ENCODE measurements at regions not wholly inside any gene's neighbourhood (a gene's known extent, or its start where the extent isn't known, plus 50 kb on each side); places are given as distances from the start of the nearest gene placed in this dataset.

DNA sequence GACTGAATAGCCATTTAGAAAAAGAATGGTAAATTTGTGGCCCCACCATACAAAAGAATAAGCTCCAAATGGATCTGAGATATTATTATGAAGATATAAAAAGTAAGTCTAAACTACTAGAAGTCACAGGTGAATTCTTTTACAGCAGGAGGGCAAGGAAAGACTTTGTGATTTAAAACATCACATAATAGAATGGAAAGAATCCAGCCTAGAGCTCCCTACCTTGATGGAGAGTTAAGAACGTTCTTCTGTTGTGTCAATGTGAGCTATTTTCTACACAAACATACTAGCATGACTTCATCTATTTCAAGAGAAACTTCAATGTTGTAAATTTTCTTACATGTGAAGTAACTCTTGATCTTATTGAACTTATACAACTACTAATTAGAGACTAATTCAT lies 100.0 kb upstream of the NRSN1 start:
- TF ChIP-seq CTCF (IDR thresholded peaks at IDR 0.05) = no peak
- no peak for TF ChIP-seq EZH2 (IDR thresholded peaks at IDR 0.05)
- TF ChIP-seq EZH2phosphoT487 (IDR thresholded peaks at IDR 0.05) = no peak

Measured in neural progenitor cell (in vitro differentiated cells).